Naive thymus-derived CD4-positive, alpha-beta T cell (primary cell): ENCODE measurements at regions not wholly inside any gene's neighbourhood (a gene's known extent, or its start where the extent isn't known, plus 50 kb on each side); places are given as distances from the start of the nearest gene placed in this dataset.

Source experiments
- ATAC-seq: fragments of 150-1000 bp; cut with Tn5 transposase; 2 replicates; pipeline ENCODE4 v1.10.0; 2021; ENCODE audit warnings: mild to moderate bottlenecking, moderate library complexity
- CTCF ChIA-PET: fragments of 350-600 bp; sonication (Branson Sonifier 250); formaldehyde crosslinking; loops from one replicate; lab custom pipeline; 2021; ENCODE audit warnings: antibody characterized with exemption; lab: Charles Lee
- POLR2A ChIA-PET: fragments of 350-600 bp; sonication (Branson Sonifier 250); formaldehyde crosslinking; loops from one replicate; lab custom pipeline; 2021; ENCODE audit warnings: antibody characterized with exemption, inconsistent platforms; lab: Charles Lee
- DNase-seq, 9 donors: peaks; one replicate each; pipeline versions ENCODE4 v3.0.0 to v3.0.0-alpha.2; 2020 to 2022; ENCODE audit warnings: mixed read lengths in 1 of 9
- H3K27ac ChIP-seq: one replicate; pipeline ENCODE4 v1.7.0; 2013; ENCODE audit warnings: mild to moderate bottlenecking, low read depth, low read length, moderate library complexity
- H3K27me3 ChIP-seq, 2 donors: one replicate each; pipeline ENCODE4 v1.7.0; 2013; ENCODE audit warnings: low read length in 2 of 2, mild to moderate bottlenecking in 2 of 2, moderate library complexity in 2 of 2; ENCODE audit not compliant: control insufficient read depth in 2 of 2, insufficient read depth in 2 of 2
- H3K36me3 ChIP-seq, 3 experiments: 1 replicate in 2 of 3; 2 replicates in 1 of 3; pipeline ENCODE4 v1.7.0; 2013; ENCODE audit warnings: low read length in 3 of 3, mild to moderate bottlenecking in 3 of 3, moderate library complexity in 1 of 3; ENCODE audit not compliant: insufficient read depth in 3 of 3, control insufficient read depth in 2 of 3
- H3K4me1 ChIP-seq, 2 donors: one replicate each; pipeline ENCODE4 v1.7.0; 2013; ENCODE audit warnings: low read length in 2 of 2, mild to moderate bottlenecking in 2 of 2, moderate library complexity in 1 of 2; ENCODE audit not compliant: control insufficient read depth in 2 of 2, insufficient read depth in 2 of 2
- H3K4me3 ChIP-seq: 2 replicates; pipeline ENCODE4 v1.7.0; 2013; ENCODE audit warnings: mild to moderate bottlenecking, low read length
- H3K9me3 ChIP-seq, 3 experiments: 1 replicate in 2 of 3; 2 replicates in 1 of 3; pipeline ENCODE4 v1.7.0; 2013; ENCODE audit warnings: low read length in 3 of 3; ENCODE audit not compliant: control insufficient read depth in 2 of 3
- H3K27ac Mint-ChIP-seq, 9 donors: one replicate each; pipeline ENCODE4 v1.8.0; 2020 to 2022; ENCODE audit warnings: mixed read lengths in 9 of 9, mild to moderate bottlenecking in 8 of 9, moderate library complexity in 5 of 9, inconsistent platforms in 2 of 9
- H3K27me3 Mint-ChIP-seq, 5 donors: one replicate each; pipeline ENCODE4 v1.8.0; 2021 to 2022; ENCODE audit warnings: mixed read lengths in 5 of 5, mild to moderate bottlenecking in 1 of 5
- H3K36me3 Mint-ChIP-seq, 5 donors: one replicate each; pipeline ENCODE4 v1.8.0; 2020 to 2022; ENCODE audit warnings: mixed read lengths in 5 of 5, mild to moderate bottlenecking in 3 of 5, inconsistent platforms in 1 of 5
- H3K4me1 Mint-ChIP-seq, 7 donors: one replicate each; pipeline ENCODE4 v1.8.0; 2020 to 2022; ENCODE audit warnings: mixed read lengths in 7 of 7, mild to moderate bottlenecking in 3 of 7, inconsistent platforms in 1 of 7
- H3K4me3 Mint-ChIP-seq, 10 donors: one replicate each; pipeline ENCODE4 v1.8.0; 2020 to 2022; ENCODE audit warnings: mild to moderate bottlenecking in 10 of 10, mixed read lengths in 10 of 10, moderate library complexity in 6 of 10, inconsistent platforms in 2 of 10
- H3K9me3 Mint-ChIP-seq, 11 donors: one replicate each; pipeline ENCODE4 v1.8.0; 2020 to 2022; ENCODE audit warnings: mixed read lengths in 11 of 11, mild to moderate bottlenecking in 4 of 11, inconsistent platforms in 1 of 11, moderate library complexity in 1 of 11
- intact Hi-C, 2 donors: fragments of 100-400 bp; cut with micrococcal nuclease; formaldehyde crosslinking; loops; one replicate each; pipeline ENCODE4 v1.15.1; 2023

GRCh38 chr13:90099847-90100246, 1247.6 kb upstream of the MIR17HG start:
- Histone ChIP-seq H3K27me3 (no peaks in the 10 kb centered on the region), H3K4me3 (no peak overlapping the region), H3K27ac (no peak overlapping the region), H3K4me1 (no peaks in the 10 kb centered on the region), H3K36me3 (no peaks in the 10 kb centered on the region), H3K9me3 (peaks cover 0 to 7% (median 0%) of the 10 kb centered on the region in 3 experiments)
- DNase-seq (no peak), ATAC-seq (no peak)
- Mint-ChIP-seq H3K9me3 (peaks cover 3 to 35% (median 11%) of the 10 kb centered on the region in 11 donors), H3K4me3 (no peak overlapping the region), H3K27me3 (no peaks in the 10 kb centered on the region), H3K36me3 (peaks cover 0 to 3% (median 0%) of the 10 kb centered on the region in 5 donors), H3K27ac (no peak overlapping the region), H3K4me1 (no peaks in the 10 kb centered on the region)
- ChIA-PET CTCF (no interaction called here), POLR2A (no interaction called here)
- intact Hi-C loops: no loop called here

DNA sequence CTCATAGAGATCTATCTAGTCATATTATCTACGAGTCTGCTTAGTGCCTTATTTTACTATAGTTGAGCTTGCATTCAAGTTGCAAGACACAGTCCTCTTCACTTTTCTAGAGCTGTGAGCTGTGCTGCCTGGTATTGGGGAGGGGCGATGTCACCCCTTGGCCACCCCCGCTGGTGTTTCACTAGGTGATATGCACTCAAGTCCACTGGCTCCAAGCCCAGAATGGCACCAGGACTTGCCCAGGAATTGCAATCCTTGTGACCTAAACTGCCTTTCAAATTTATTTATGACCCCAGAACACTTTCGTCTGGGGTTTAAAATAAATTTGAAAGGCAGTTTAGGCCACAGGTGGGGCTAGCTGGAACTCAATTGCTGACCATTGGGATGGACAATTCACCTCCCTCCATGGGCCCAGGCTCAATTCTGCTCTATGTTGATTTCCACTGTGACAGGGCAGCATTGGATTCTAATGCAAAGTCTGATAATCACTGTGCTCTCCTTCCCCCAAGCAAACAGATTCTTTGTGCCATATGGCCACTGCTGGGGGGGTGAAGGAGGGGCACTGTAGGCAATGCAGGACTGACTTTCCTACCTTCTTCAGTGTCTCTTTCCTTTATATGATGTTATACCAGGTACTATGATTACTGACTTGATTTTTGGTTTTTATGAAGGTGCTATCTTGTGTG, 1244.2 kb upstream of the MIR17HG start:
- Histone ChIP-seq H3K4me1 (no peaks in the 10 kb centered on the region), H3K36me3 (no peaks in the 10 kb centered on the region), H3K27me3 (no peaks in the 10 kb centered on the region), H3K4me3 (no peak overlapping the region), H3K9me3 (peaks cover 0 to 11% (median 0%) of the 10 kb centered on the region in 3 experiments), H3K27ac (no peak overlapping the region)
- Mint-ChIP-seq H3K27ac (no peak overlapping the region), H3K4me3 (no peak overlapping the region), H3K27me3 (no peaks in the 10 kb centered on the region), H3K4me1 (no peaks in the 10 kb centered on the region), H3K9me3 (peaks cover 5 to 30% (median 13%) of the 10 kb centered on the region in 11 donors), H3K36me3 (peaks cover 0 to 3% (median 0%) of the 10 kb centered on the region in 5 donors)
- CTCF ChIA-PET: no interaction called here
- intact Hi-C loops: no loop called here
- ATAC-seq (no peak), DNase-seq (no peak)
- POLR2A ChIA-PET: no interaction called here

DNA sequence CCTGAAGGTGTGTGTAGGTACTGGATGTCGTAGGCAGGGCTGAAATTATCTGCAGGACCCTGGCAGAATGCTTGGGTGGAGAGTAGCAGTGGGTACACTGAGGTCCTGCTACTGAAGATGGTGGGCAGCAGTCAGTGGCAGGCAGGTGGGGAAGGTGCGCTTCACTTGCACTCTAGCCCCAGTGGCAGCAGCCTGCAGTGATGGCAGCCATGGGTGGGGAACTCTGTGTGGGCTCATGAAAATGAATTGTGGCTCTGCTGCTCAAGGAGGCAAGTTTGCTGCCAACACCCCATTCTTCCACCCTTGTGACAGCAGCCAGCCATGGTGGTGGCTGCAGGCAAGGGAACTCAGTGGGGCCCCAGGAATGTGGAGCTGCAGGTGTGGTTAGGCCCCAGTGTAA, 1242.7 kb upstream of the MIR17HG start:
- ChIA-PET CTCF (interaction anchor here (0.5 kb wide), 1 partner anchor 121 kb away, joined by 3 read pairs; no protein-coding TSS in a partner anchor), POLR2A (no interaction called here)
- Histone ChIP-seq H3K4me1 (no peaks in the 10 kb centered on the region), H3K4me3 (no peak overlapping the region), H3K9me3 (peaks cover 0 to 11% (median 0%) of the 10 kb centered on the region in 3 experiments), H3K27me3 (no peaks in the 10 kb centered on the region), H3K27ac (no peak overlapping the region), H3K36me3 (no peaks in the 10 kb centered on the region)
- Mint-ChIP-seq H3K27me3 (no peaks in the 10 kb centered on the region), H3K36me3 (peaks cover 0 to 3% (median 0%) of the 10 kb centered on the region in 5 donors), H3K9me3 (peaks cover 5 to 38% (median 16%) of the 10 kb centered on the region in 11 donors), H3K4me3 (no peak overlapping the region), H3K4me1 (no peaks in the 10 kb centered on the region), H3K27ac (peak overlapping the region in 1 of 9 donors; percentile 13)
- no peak for ATAC-seq
- no peak for DNase-seq
- intact Hi-C loops: no loop called here

GRCh38 chr13:90105276-90105675, 1242.2 kb upstream of the MIR17HG start:
- CTCF ChIA-PET: no interaction called here
- H3K4me3 Mint-ChIP-seq: no peak overlapping the region
- H3K9me3 Mint-ChIP-seq: peaks cover 5 to 38% (median 16%) of the 10 kb centered on the region in 11 donors

GRCh38 chr13:90105849-90106496, 1241.5 kb upstream of the MIR17HG start:
- no peaks in the 10 kb centered on the region for H3K4me1 Mint-ChIP-seq
- no peak overlapping the region for H3K4me3 Mint-ChIP-seq
- ATAC-seq (no peak), DNase-seq (no peak)
- no peaks in the 10 kb centered on the region for H3K27me3 ChIP-seq
- intact Hi-C loops: no loop called here
- H3K9me3 Mint-ChIP-seq: peaks cover 5 to 37% (median 15%) of the 10 kb centered on the region in 11 donors
- ChIA-PET POLR2A (no interaction called here), CTCF (no interaction called here)
- H3K4me3 ChIP-seq: no peak overlapping the region
- peaks cover 0 to 11% (median 0%) of the 10 kb centered on the region in 3 experiments for H3K9me3 ChIP-seq
- H3K27ac ChIP-seq: no peak overlapping the region
- H3K36me3 Mint-ChIP-seq: peaks cover 0 to 3% (median 0%) of the 10 kb centered on the region in 5 donors
- H3K4me1 ChIP-seq: no peaks in the 10 kb centered on the region
- H3K27me3 Mint-ChIP-seq: no peaks in the 10 kb centered on the region
- no peaks in the 10 kb centered on the region for H3K36me3 ChIP-seq
- H3K27ac Mint-ChIP-seq: no peak overlapping the region

More at GRCh38 chr13:90105276-90105675, 1242.2 kb upstream of the MIR17HG start:
- peaks cover 0 to 11% (median 0%) of the 10 kb centered on the region in 3 experiments for H3K9me3 ChIP-seq
- POLR2A ChIA-PET: no interaction called here
- H3K4me1 ChIP-seq: no peaks in the 10 kb centered on the region
- no peaks in the 10 kb centered on the region for H3K36me3 ChIP-seq
- no peaks in the 10 kb centered on the region for H3K4me1 Mint-ChIP-seq
- ATAC-seq (no peak), DNase-seq (no peak)
- intact Hi-C loops: no loop called here
- no peaks in the 10 kb centered on the region for H3K27me3 Mint-ChIP-seq
- no peak overlapping the region for H3K27ac Mint-ChIP-seq
- peaks cover 0 to 3% (median 0%) of the 10 kb centered on the region in 5 donors for H3K36me3 Mint-ChIP-seq
- H3K27ac ChIP-seq: no peak overlapping the region
- no peaks in the 10 kb centered on the region for H3K27me3 ChIP-seq
- no peak overlapping the region for H3K4me3 ChIP-seq

GRCh38 chr13:90107661-90108060, 1239.8 kb upstream of the MIR17HG start:
- Mint-ChIP-seq H3K27me3 (no peaks in the 10 kb centered on the region), H3K4me1 (no peaks in the 10 kb centered on the region), H3K9me3 (peaks cover 4 to 29% (median 14%) of the 10 kb centered on the region in 11 donors), H3K36me3 (peaks cover 0 to 3% (median 0%) of the 10 kb centered on the region in 5 donors), H3K4me3 (no peak overlapping the region), H3K27ac (no peak overlapping the region)
- Histone ChIP-seq H3K4me1 (no peaks in the 10 kb centered on the region), H3K27me3 (no peaks in the 10 kb centered on the region), H3K36me3 (no peaks in the 10 kb centered on the region), H3K27ac (no peak overlapping the region), H3K9me3 (peaks cover 0 to 11% (median 0%) of the 10 kb centered on the region in 3 experiments), H3K4me3 (no peak overlapping the region)
- POLR2A ChIA-PET: no interaction called here
- CTCF ChIA-PET: interaction anchor here (0.6 kb wide), 1 partner anchor 47 kb away, joined by 3 read pairs; no protein-coding TSS in a partner anchor
- DNase-seq: no peak
- intact Hi-C loops: no loop called here
- no peak for ATAC-seq
